IMR-90 (cell line): ENCODE measurements at regions not wholly inside any gene's neighbourhood (a gene's known extent, or its start where the extent isn't known, plus 50 kb on each side); places are given as distances from the start of the nearest gene placed in this dataset.
"Not testable (repeated sequence)": the region's sequence is repeated elsewhere in the genome, so short reads cannot be mapped to it uniquely, and the experiment has no call there.

Experiments
- ATAC-seq: fragments of 200-7000 bp; cut with Tn5 transposase; 2 replicates; pipeline ENCODE4 v1.9.1; 2020; ENCODE audit warnings: low read depth, mild to moderate bottlenecking, moderate library complexity
- BruUV-seq: library from RNA; stranded (reverse); fragments of 400-500 nt; replicated peaks from 2 replicates; lab custom pipeline; 2021; lab: Mats Ljungman, UMichigan
- CTCF ChIA-PET: fragments of 300-600 bp; formaldehyde crosslinking; extraction: SDS; loops from one replicate; lab custom pipeline; 2021; ENCODE audit warnings: antibody characterized with exemption; lab: Yijun Ruan, JAX
- POLR2A ChIA-PET: fragments of 300-600 bp; sonication (Branson Sonifier 250); formaldehyde crosslinking; loops from one replicate; lab custom pipeline; 2022; ENCODE audit warnings: antibody characterized with exemption; ENCODE audit not compliant: unreplicated experiment; lab: Charles Lee
- DNase-seq: peaks from one replicate; pipeline ENCODE4 v3.0.0; 2013
- H2AFZ ChIP-seq: replicated peaks from 2 replicates; pipeline ENCODE3; 2013; ENCODE audit warnings: low read length, mild to moderate bottlenecking; ENCODE audit not compliant: poor library complexity
- H2AK5ac ChIP-seq: 2 replicates; pipeline ENCODE4 v1.6.1; 2013; ENCODE audit warnings: low read depth, low read length, inconsistent platforms
- H2AK9ac ChIP-seq: replicated peaks from 2 replicates; pipeline ENCODE3; 2013; ENCODE audit warnings: mild to moderate bottlenecking, low read depth, low read length, moderate library complexity; ENCODE audit not compliant: poor library complexity
- H2BK120ac ChIP-seq: 2 replicates; pipeline ENCODE4 v1.6.1; 2013; ENCODE audit warnings: low read depth, low read length, inconsistent platforms
- H2BK15ac ChIP-seq: 3 replicates; pipeline ENCODE4 v1.6.1; 2013; ENCODE audit warnings: low read depth, low read length, inconsistent platforms
- H2BK20ac ChIP-seq: 2 replicates; pipeline ENCODE4 v1.6.1; 2013; ENCODE audit warnings: low read depth, mild to moderate bottlenecking, inconsistent platforms, low read length, moderate library complexity
- H2BK5ac ChIP-seq: 2 replicates; pipeline ENCODE4 v1.6.1; 2013; ENCODE audit warnings: mild to moderate bottlenecking, low read depth, low read length, inconsistent platforms; ENCODE audit not compliant: poor library complexity, severe bottlenecking
- H3K14ac ChIP-seq: replicated peaks from 2 replicates; pipeline ENCODE4 v1.6.1; 2013; ENCODE audit warnings: low read depth, low read length, inconsistent platforms
- H3K18ac ChIP-seq: 2 replicates; pipeline ENCODE4 v1.6.1; 2013; ENCODE audit warnings: low read depth, low read length, control low read depth
- H3K23ac ChIP-seq: 2 replicates; pipeline ENCODE4 v1.6.1; 2013; ENCODE audit warnings: low read depth, low read length, inconsistent platforms
- H3K27ac ChIP-seq: 2 replicates; pipeline ENCODE4 v1.5.1; 2013; ENCODE audit warnings: mild to moderate bottlenecking, control low read depth, low read length; ENCODE audit not compliant: insufficient read depth
- H3K27me3 ChIP-seq: 2 replicates; pipeline ENCODE4 v1.6.1; 2013; ENCODE audit warnings: low read length; ENCODE audit not compliant: control insufficient read depth, insufficient read depth
- H3K36me3 ChIP-seq: 2 replicates; pipeline ENCODE4 v1.6.1; 2013; ENCODE audit warnings: low read length, mixed read lengths; ENCODE audit not compliant: control insufficient read depth, insufficient read depth
- H3K4ac ChIP-seq: 2 replicates; pipeline ENCODE4 v1.6.1; 2013; ENCODE audit warnings: low read depth, low read length, inconsistent platforms
- H3K4me1 ChIP-seq: 2 replicates; pipeline ENCODE4 v1.6.1; 2013; ENCODE audit warnings: low read length, mixed read lengths; ENCODE audit not compliant: control insufficient read depth, insufficient read depth
- H3K4me2 ChIP-seq: 2 replicates; pipeline ENCODE4 v1.6.1; 2013; ENCODE audit warnings: low read depth, mild to moderate bottlenecking, control low read depth, low read length, moderate library complexity
- H3K4me3 ChIP-seq: 2 replicates; pipeline ENCODE4 v1.5.1; 2013; ENCODE audit warnings: low read depth, mild to moderate bottlenecking, control low read depth, low read length, moderate library complexity; ENCODE audit not compliant: insufficient read depth
- H3K56ac ChIP-seq: 2 replicates; pipeline ENCODE4 v1.6.1; 2013; ENCODE audit warnings: low read length, inconsistent platforms; ENCODE audit not compliant: insufficient read depth; ENCODE audit errors: extremely low read depth
- H3K79me1 ChIP-seq, 2 experiments: 2 replicates each; pipeline ENCODE4 v1.6.1; 2013; ENCODE audit warnings: low read length in 2 of 2, inconsistent platforms in 1 of 2, low read depth in 1 of 2
- H3K9ac ChIP-seq: 2 replicates; pipeline ENCODE4 v1.6.1; 2013; ENCODE audit warnings: low read depth, low read length, control low read depth
- H3K9me1 ChIP-seq: 2 replicates; pipeline ENCODE4 v1.6.1; 2013; ENCODE audit warnings: low read length, inconsistent platforms; ENCODE audit not compliant: insufficient read depth
- H3K9me3 ChIP-seq: 2 replicates; pipeline ENCODE4 v1.6.1; 2013; ENCODE audit warnings: low read length; ENCODE audit not compliant: control insufficient read depth, insufficient read depth
- H4K20me1 ChIP-seq: 2 replicates; pipeline ENCODE4 v1.6.1; 2013; ENCODE audit warnings: low read length, inconsistent platforms; ENCODE audit not compliant: insufficient read depth
- H4K5ac ChIP-seq: 2 replicates; pipeline ENCODE4 v1.6.1; 2013; ENCODE audit warnings: mild to moderate bottlenecking, low read depth, low read length, control low read depth
- H4K8ac ChIP-seq, 2 experiments: 2 replicates each; pipeline ENCODE4 v1.6.1; 2013; ENCODE audit warnings: low read depth in 2 of 2, low read length in 2 of 2, control low read depth in 1 of 2, inconsistent platforms in 1 of 2
- H4K91ac ChIP-seq: 2 replicates; pipeline ENCODE4 v1.6.1; 2013; ENCODE audit warnings: low read depth, low read length, inconsistent platforms; ENCODE audit not compliant: insufficient read depth
- WGBS, 2 experiments: methylation state at CpG; one replicate each; pipeline versions ENCODE4 v1.1.5 to v1.1.7; 2013; ENCODE audit warnings: missing lambda C conversion rate in 2 of 2; ENCODE audit not compliant: insufficient read length in 1 of 2; ENCODE audit errors: extremely low coverage in 2 of 2; 5-methylcytosine and 5-hydroxymethylcytosine counted together
- dilution Hi-C: fragments of 300-500 bp; cut with HindIII; formaldehyde crosslinking; loops from one replicate; pipeline ENCODE4 v1.14.3; 2018; ENCODE audit warnings: low sequenced_read_pairs; ENCODE audit not compliant: unreplicated experiment
- in situ Hi-C: fragments of 300-500 bp; cut with MboI; formaldehyde crosslinking; loops from 3 replicates; pipeline ENCODE4 v1.14.3; 2019; ENCODE audit warnings: low sequenced_read_pairs, inconsistent platforms, mixed read lengths
- intact Hi-C: fragments of 100-400 bp; cut with micrococcal nuclease; formaldehyde crosslinking; loops from 2 replicates; pipeline ENCODE4 v1.10.0; 2022

DNA sequence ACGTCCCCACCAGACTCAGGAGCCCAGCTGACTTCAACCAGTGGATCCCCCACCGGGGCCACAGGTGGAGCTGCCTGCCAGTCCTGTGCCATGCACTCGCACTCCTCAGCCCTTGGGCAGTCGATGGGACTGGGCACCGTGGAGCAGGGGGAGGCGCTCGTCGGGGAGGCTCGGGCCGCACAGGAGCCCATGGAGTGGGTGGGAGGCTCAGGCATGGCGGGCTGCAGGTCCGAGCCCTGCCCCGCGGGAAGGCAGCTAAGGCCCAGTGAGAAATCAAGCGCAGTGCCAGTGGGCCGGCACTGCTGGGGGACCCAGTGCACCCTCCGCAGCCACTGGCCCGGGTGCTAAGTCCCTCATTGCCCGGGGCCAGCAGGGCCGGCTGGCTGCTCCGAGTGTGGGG lies 52.3 kb upstream of the LRRC30 start:
- H3K4ac ChIP-seq, H3K27ac ChIP-seq, H3K23ac ChIP-seq, H2AFZ ChIP-seq, DNase-seq, H2BK120ac ChIP-seq, ATAC-seq, H3K9ac ChIP-seq, H3K36me3 ChIP-seq, H2BK20ac ChIP-seq, H2BK5ac ChIP-seq, BruUV-seq, CTCF ChIA-PET, H2AK9ac ChIP-seq, H4K5ac ChIP-seq, POLR2A ChIA-PET, H4K20me1 ChIP-seq, H3K14ac ChIP-seq, H3K4me3 ChIP-seq, H2BK15ac ChIP-seq, H4K91ac ChIP-seq, H3K9me3 ChIP-seq, H4K8ac ChIP-seq, H2AK5ac ChIP-seq, H3K9me1 ChIP-seq, H3K56ac ChIP-seq, H3K4me2 ChIP-seq, dilution Hi-C loops, H3K18ac ChIP-seq, H3K27me3 ChIP-seq, H3K79me1 ChIP-seq, H3K4me1 ChIP-seq: not testable (repeated sequence)
- WGBS, 2 experiments = 87% methylated on average over 12 of the region's 21 CpGs; no CpG with 5 or more reads in 1 of the 2 experiments
- intact Hi-C loops = loop anchor here (5.0 to 10.0 kb wide), 3 partner anchors 631 to 1304 kb away; no protein-coding TSS in a partner anchor
- in situ Hi-C loops = loop anchor here (5.0 kb wide), 1 partner anchor 256 kb away; no protein-coding TSS in a partner anchor
